ENCODE measurements at regions not wholly inside any gene's neighbourhood (a gene's known extent, or its start where the extent isn't known, plus 50 kb on each side); places are given as distances from the start of the nearest gene placed in this dataset.

GRCh38 chr6:170183521-170183920 lies 107.4 kb downstream of the DLL1 start:
- Histone ChIP-seq H4K20me1 (replicated peaks in 1 of 2; ENCODE audit: control insufficient read depth in 1 of 2, insufficient read depth in 2 of 2, low read length in 2 of 2) (peaks cover 0 to 3% of the 10 kb centered on the region in 2 experiments), H2BK120ac (replicated peaks; ENCODE audit: low read depth, low read length) (no peak overlapping the region), H3K36me3 (ENCODE audit: control insufficient read depth in 2 of 4, insufficient read depth in 4 of 4, low read length in 3 of 4) (no peaks in the 10 kb centered on the region), H3K4me1 (replicated peaks in 1 of 4; ENCODE audit: control insufficient read depth in 3 of 4, insufficient read depth in 4 of 4, low read length in 3 of 4) (peaks cover 0 to 3% (median 0%) of the 10 kb centered on the region in 4 experiments; a peak in 1 of 7 replicates), H2BK15ac (ENCODE audit: low read length) (no peak overlapping the region), H3K9ac (replicated peaks in 1 of 4; ENCODE audit: extremely low read depth in 1 of 4, low read depth in 3 of 4, low read length in 3 of 4) (no peak overlapping the region), H3K4me2 (ENCODE audit: insufficient read depth in 1 of 2, low read depth in 2 of 2, low read length in 2 of 2) (no peak overlapping the region), H2AK5ac (ENCODE audit: low read depth, low read length) (peak overlapping the region; percentile 68; the same call in 1 of the 2 replicates), H3K18ac (ENCODE audit: extremely low read depth, low read length) (no peak overlapping the region), H4K8ac (ENCODE audit: extremely low read depth, insufficient read depth, low read length) (no peak overlapping the region; the same call in 1 of the 2 replicates), H4K5ac (ENCODE audit: insufficient read length, low read depth, low read length) (no peak overlapping the region), H2BK12ac (ENCODE audit: low read depth, low read length) (no peak overlapping the region), H3K79me1 (ENCODE audit: low read depth, low read length) (no peaks in the 10 kb centered on the region), H3K14ac (ENCODE audit: insufficient read length) (no peak overlapping the region), H2AFZ (ENCODE audit: low read length) (no peak overlapping the region), H3K56ac (replicated peaks; ENCODE audit: insufficient read length, low read depth, low read length) (peak overlapping the region; percentile 73), H3K27me3 (replicated peaks in 1 of 4; ENCODE audit: control insufficient read depth in 3 of 4, extremely low read depth in 1 of 4, insufficient read depth in 3 of 4, low read length in 3 of 4) (0 out of 7 replicates have a peak, but pooled peaks cover 0 to 2% (median 0%) of the 10 kb centered on the region in 4 experiments), H3K27ac (ENCODE audit: low read depth, low read length) (no peak overlapping the region), H3K9me3 (ENCODE audit: insufficient read depth in 2 of 2, low read depth in 1 of 2, low read length in 1 of 2) (no peaks in the 10 kb centered on the region; a peak in 1 of 4 replicates), H4K91ac (replicated peaks; ENCODE audit: insufficient read length, low read length) (no peak overlapping the region), H3K23me2 (ENCODE audit: low read depth, low read length) (peaks cover 4% of the 10 kb centered on the region; the same call in 1 of the 2 replicates), H2BK5ac (ENCODE audit: low read depth, low read length) (no peak overlapping the region), H3K23ac (ENCODE audit: insufficient read length) (no peak overlapping the region), H2BK20ac (ENCODE audit: low read length) (no peak overlapping the region), H3K4ac (replicated peaks; ENCODE audit: insufficient read length, low read depth, low read length) (no peak overlapping the region), H3K79me2 (ENCODE audit: control insufficient read depth in 1 of 2, insufficient read depth in 2 of 2, low read length in 2 of 2) (no peaks in the 10 kb centered on the region), H3K4me3 (ENCODE audit: extremely low read depth in 1 of 4, insufficient read depth in 2 of 4, low read depth in 3 of 4, low read length in 4 of 4) (no peak overlapping the region)
- no peak for TF ChIP-seq POU5F1 (IDR thresholded peaks at IDR 0.05; ENCODE audit: low read depth, low read length)
- TF ChIP-seq POLR2AphosphoS5 (IDR thresholded peaks at IDR 0.05; ENCODE audit: low read depth, low read length), result no peak
- TF ChIP-seq ATF2 (IDR thresholded peaks at IDR 0.05; ENCODE audit: low read length), result no peak
- no peak for TF ChIP-seq TEAD4 (IDR thresholded peaks at IDR 0.05; ENCODE audit: low read depth, low read length)
- no peak for TF ChIP-seq TAF1 (IDR thresholded peaks at IDR 0.05; ENCODE audit: low read depth, low read length)
- no peak for TF ChIP-seq KDM4A (IDR thresholded peaks at IDR 0.05; ENCODE audit: low read depth, low read length, severe bottlenecking)
- TF ChIP-seq SIRT6 (IDR thresholded peaks at IDR 0.05; ENCODE audit: low read length), result no peak
- TF ChIP-seq CTBP2 (IDR thresholded peaks at IDR 0.05; ENCODE audit: borderline replicate concordance, insufficient read depth, insufficient read length, low read length), result no peak
- no peak for TF ChIP-seq PHF8 (conservative IDR thresholded peaks at IDR 0.05; ENCODE audit: low read depth, low read length)
- no peak for TF ChIP-seq BCL11A (IDR thresholded peaks at IDR 0.05; ENCODE audit: low read depth in 2 of 2, low read length in 2 of 2)
- no peak for TF ChIP-seq SIN3A (conservative IDR thresholded peaks at IDR 0.05 in 1 of 2, IDR thresholded peaks at IDR 0.05 in 1 of 2; ENCODE audit: low read depth in 1 of 2, low read length in 2 of 2)
- POLR2A ChIA-PET (ENCODE audit: partially characterized antibody), result no interaction called here
- DNase-seq (ENCODE audit: low read depth in 1 of 2, low spot score in 2 of 2) (no peak), FAIRE-seq (no peak)
- CTCF ChIA-PET (ENCODE audit: partially characterized antibody), result no interaction called here

All from H1 (cell line).